NT2/D1 (cell line): ENCODE measurements at regions not wholly inside any gene's neighbourhood (a gene's known extent, or its start where the extent isn't known, plus 50 kb on each side); places are given as distances from the start of the nearest gene placed in this dataset.

Experiments
- DNase-seq: peaks from one replicate; pipeline ENCODE4 v3.0.0-alpha.2; 2011; ENCODE audit warnings: low read depth, low spot score
- H3K27me3 ChIP-seq: 2 replicates; pipeline ENCODE4 v1.6.0; 2011; ENCODE audit warnings: mild to moderate bottlenecking; ENCODE audit not compliant: insufficient read length, insufficient read depth
- H3K36me3 ChIP-seq: 2 replicates; pipeline ENCODE4 v1.6.1; 2011; ENCODE audit warnings: mild to moderate bottlenecking, low read length, mixed read lengths; ENCODE audit not compliant: insufficient read depth, insufficient read length
- H3K4me1 ChIP-seq: 2 replicates; pipeline ENCODE4 v1.5.1; 2011; ENCODE audit not compliant: insufficient read depth, insufficient read length
- H3K4me3 ChIP-seq: 2 replicates; pipeline ENCODE4 v1.5.1; 2011; ENCODE audit warnings: low read depth; ENCODE audit not compliant: insufficient read length
- H3K9ac ChIP-seq: 2 replicates; pipeline ENCODE4 v1.6.0; 2011; ENCODE audit warnings: low read depth; ENCODE audit not compliant: insufficient read length
- H3K9me3 ChIP-seq: 2 replicates; pipeline ENCODE4 v1.5.1; 2011; ENCODE audit warnings: mild to moderate bottlenecking, low read length; ENCODE audit not compliant: insufficient read depth
- SUZ12 ChIP-seq: IDR thresholded peaks from 2 replicates; pipeline ENCODE4 v1.6.1; 2011; ENCODE audit not compliant: insufficient read length, insufficient read depth; ENCODE audit errors: extremely low read depth
- YY1 ChIP-seq: IDR thresholded peaks from 2 replicates; pipeline ENCODE4 v1.6.1; 2011; ENCODE audit not compliant: insufficient read length, insufficient read depth
- ZNF274 ChIP-seq: IDR thresholded peaks from 2 replicates; pipeline ENCODE4 v1.6.1; 2011; ENCODE audit warnings: mild to moderate bottlenecking, low read depth, low read length

DNA sequence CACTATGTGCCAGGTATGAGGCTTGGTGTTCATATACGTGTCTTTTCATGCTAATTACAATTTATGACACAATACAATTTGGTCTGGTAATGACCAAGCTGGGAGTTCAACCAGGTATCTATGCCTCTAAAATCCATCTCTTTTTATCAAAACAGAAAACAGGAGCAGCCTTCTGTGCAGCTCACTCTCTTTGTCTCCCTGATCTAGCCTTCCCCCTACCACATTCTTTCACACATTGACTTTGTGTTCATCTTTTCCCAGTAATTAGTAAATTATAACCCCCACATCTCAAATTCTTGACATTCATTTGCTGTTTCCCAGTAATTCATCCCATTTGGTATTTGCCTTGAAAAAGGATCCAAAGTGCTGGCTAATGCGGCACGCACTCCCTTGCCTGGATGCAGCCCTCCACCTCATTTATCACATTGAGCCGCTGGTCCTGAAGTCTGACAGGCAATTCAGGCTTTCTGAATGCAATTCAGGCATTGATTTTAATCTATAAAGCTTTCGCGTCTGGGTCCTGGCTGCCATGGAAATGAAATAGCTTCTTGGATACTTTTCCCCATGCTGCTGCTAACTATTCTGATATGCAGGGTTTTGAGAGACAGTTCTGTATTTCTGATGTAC is 112.5 kb upstream of the ANKRD1 start:
- no peaks in the 10 kb centered on the region for H3K9me3 ChIP-seq
- no peak for DNase-seq
- TF ChIP-seq ZNF274 (no peak), SUZ12 (no peak), YY1 (no peak)
- H3K4me1 ChIP-seq, result peaks cover 2% of the 10 kb centered on the region
- H3K27me3 ChIP-seq, result no peaks in the 10 kb centered on the region
- no peak overlapping the region for H3K4me3 ChIP-seq
- H3K9ac ChIP-seq, result no peak overlapping the region
- H3K36me3 ChIP-seq, result no peaks in the 10 kb centered on the region

GRCh38 chr10:91034042-91034441 is 113.2 kb upstream of the ANKRD1 start:
- H3K9ac ChIP-seq, result no peak overlapping the region
- H3K36me3 ChIP-seq, result no peaks in the 10 kb centered on the region
- no peak overlapping the region for H3K4me3 ChIP-seq
- no peaks in the 10 kb centered on the region for H3K9me3 ChIP-seq
- no peak for DNase-seq
- H3K4me1 ChIP-seq, result peaks cover 2% of the 10 kb centered on the region
- H3K27me3 ChIP-seq, result no peaks in the 10 kb centered on the region
- no peak for TF ChIP-seq YY1
- no peak for TF ChIP-seq SUZ12
- TF ChIP-seq ZNF274, result no peak

- peaks cover 2% of the 10 kb centered on the region for H3K4me1 ChIP-seq
- DNase-seq, result no peak
- no peak overlapping the region for H3K4me3 ChIP-seq
- H3K9ac ChIP-seq, result no peak overlapping the region
- no peak for TF ChIP-seq SUZ12
- TF ChIP-seq ZNF274, result no peak
- TF ChIP-seq YY1, result no peak
- H3K27me3 ChIP-seq, result no peaks in the 10 kb centered on the region
- no peaks in the 10 kb centered on the region for H3K36me3 ChIP-seq
- H3K9me3 ChIP-seq, result no peaks in the 10 kb centered on the region
Observed at GRCh38 chr10:91034494-91035159, 113.7 kb upstream of the ANKRD1 start.

GRCh38 chr10:91035650-91036292 is 114.9 kb upstream of the ANKRD1 start:
- H3K36me3 ChIP-seq, result no peaks in the 10 kb centered on the region
- no peak overlapping the region for H3K9ac ChIP-seq
- TF ChIP-seq SUZ12, result no peak
- no peak for TF ChIP-seq YY1
- TF ChIP-seq ZNF274, result no peak
- peaks cover 2% of the 10 kb centered on the region for H3K4me1 ChIP-seq
- H3K9me3 ChIP-seq, result no peaks in the 10 kb centered on the region
- DNase-seq, result no peak
- H3K4me3 ChIP-seq, result no peak overlapping the region
- H3K27me3 ChIP-seq, result no peaks in the 10 kb centered on the region

- no peak for DNase-seq
- H3K4me3 ChIP-seq, result no peak overlapping the region
- no peak overlapping the region for H3K9ac ChIP-seq
- no peak for TF ChIP-seq YY1
- no peak for TF ChIP-seq ZNF274
- no peaks in the 10 kb centered on the region for H3K9me3 ChIP-seq
- H3K36me3 ChIP-seq, result no peaks in the 10 kb centered on the region
- no peaks in the 10 kb centered on the region for H3K27me3 ChIP-seq
- H3K4me1 ChIP-seq, result peaks cover 2% of the 10 kb centered on the region
Observed at GRCh38 chr10:91036807-91037411, 116.0 kb upstream of the ANKRD1 start.

- no peak for DNase-seq
- TF ChIP-seq ZNF274, result no peak
- no peak for TF ChIP-seq YY1
- TF ChIP-seq SUZ12, result no peak
- no peaks in the 10 kb centered on the region for H3K9me3 ChIP-seq
- no peak overlapping the region for H3K9ac ChIP-seq
- H3K4me1 ChIP-seq, result peaks cover 2% of the 10 kb centered on the region
- no peaks in the 10 kb centered on the region for H3K27me3 ChIP-seq
- H3K36me3 ChIP-seq, result no peaks in the 10 kb centered on the region
- H3K4me3 ChIP-seq, result no peak overlapping the region
Observed at GRCh38 chr10:91038971-91039370, 118.1 kb upstream of the ANKRD1 start.

DNA sequence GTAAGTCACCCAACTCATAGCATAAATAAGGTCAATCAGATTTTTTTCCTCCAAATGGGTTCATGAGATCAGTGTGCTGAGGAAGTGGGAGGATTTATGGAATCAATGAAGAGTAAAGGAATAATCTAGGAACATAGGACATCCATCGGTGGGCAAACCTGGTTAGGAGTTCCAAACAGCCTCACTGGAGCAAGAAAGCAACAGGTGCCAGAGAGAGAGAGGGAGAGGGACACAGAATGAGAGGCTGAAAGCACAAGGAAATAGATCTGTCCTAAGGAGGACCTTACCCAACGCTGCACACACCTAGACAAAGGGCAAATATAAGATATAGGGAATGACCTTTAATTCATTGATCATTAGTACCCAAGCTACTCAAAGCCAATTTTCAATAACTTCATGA is 119.5 kb upstream of the ANKRD1 start:
- H3K4me3 ChIP-seq, result no peak overlapping the region
- no peaks in the 10 kb centered on the region for H3K36me3 ChIP-seq
- no peak overlapping the region for H3K9ac ChIP-seq
- DNase-seq, result no peak
- H3K27me3 ChIP-seq, result no peaks in the 10 kb centered on the region
- H3K4me1 ChIP-seq, result no peaks in the 10 kb centered on the region
- TF ChIP-seq YY1 (no peak), SUZ12 (no peak), ZNF274 (no peak)
- H3K9me3 ChIP-seq, result 0 out of 2 replicates have a peak, but pooled peaks cover under 1% of the 10 kb centered on the region
